Muscle layer of colon (tissue), 2 donors: ENCODE measurements at regions not wholly inside any gene's neighbourhood (a gene's known extent, or its start where the extent isn't known, plus 50 kb on each side); places are given as distances from the start of the nearest gene placed in this dataset.
"Not testable (repeated sequence)": the region's sequence is repeated elsewhere in the genome, so short reads cannot be mapped to it uniquely, and the experiment has no call there.

Source experiments
- H3K27ac ChIP-seq: one replicate; pipeline ENCODE4 v1.7.0; 2013; ENCODE audit warnings: low read depth, mild to moderate bottlenecking, low read length, moderate library complexity
- H3K27me3 ChIP-seq, 2 donors: one replicate each; pipeline ENCODE4 v1.7.0; 2013; ENCODE audit warnings: low read length in 2 of 2, mild to moderate bottlenecking in 2 of 2; ENCODE audit not compliant: insufficient read depth in 2 of 2, control insufficient read depth in 1 of 2
- H3K36me3 ChIP-seq: one replicate; pipeline ENCODE4 v1.7.0; 2013; ENCODE audit warnings: mild to moderate bottlenecking, low read length; ENCODE audit not compliant: insufficient read depth
- H3K4me1 ChIP-seq: one replicate; pipeline ENCODE4 v1.7.0; 2013; ENCODE audit warnings: mild to moderate bottlenecking, low read length; ENCODE audit not compliant: insufficient read depth
- H3K4me3 ChIP-seq, 2 donors: one replicate each; pipeline ENCODE4 v1.7.0; 2013; ENCODE audit warnings: low read length in 2 of 2, low read depth in 1 of 2, mild to moderate bottlenecking in 1 of 2, moderate library complexity in 1 of 2
- H3K9ac ChIP-seq: one replicate; pipeline ENCODE4 v1.7.0; 2013; ENCODE audit warnings: low read length
- H3K9me3 ChIP-seq: one replicate; pipeline ENCODE4 v1.7.0; 2013; ENCODE audit warnings: mild to moderate bottlenecking, low read length
- donor health status: abdominal sarcoma.
- donor health status: Adenocarcinoma of cecum.

- Histone ChIP-seq H3K9ac (no peak overlapping the region), H3K9me3 (no peaks in the 10 kb centered on the region), H3K36me3 (no peaks in the 10 kb centered on the region), H3K27ac (no peak overlapping the region), H3K4me3 (no peak overlapping the region), H3K27me3 (no peaks in the 10 kb centered on the region), H3K4me1 (no peaks in the 10 kb centered on the region)
Measured at GRCh38 chr21:28311411-28312190, 681.1 kb downstream of the LTN1 start.

DNA sequence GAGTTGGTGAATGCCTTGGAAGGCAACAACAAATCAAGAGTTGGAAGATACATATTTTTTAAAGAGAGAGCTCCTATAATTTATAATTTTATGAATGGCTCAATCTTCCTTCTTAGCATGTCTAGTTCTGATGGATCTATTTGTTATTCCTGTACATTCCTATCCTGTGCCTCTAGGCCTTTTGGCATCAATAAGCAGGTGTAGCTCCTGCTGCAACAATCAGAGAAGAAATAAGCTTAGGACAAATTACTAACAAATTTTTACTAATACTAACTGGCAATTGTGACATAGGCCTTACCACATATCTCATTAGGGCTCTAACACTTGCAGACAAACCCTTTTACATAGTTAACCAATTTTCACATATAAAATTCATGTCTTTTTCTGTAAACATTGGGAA lies 682.0 kb downstream of the LTN1 start:
- no peaks in the 10 kb centered on the region for H3K27me3 ChIP-seq
- H3K36me3 ChIP-seq = no peaks in the 10 kb centered on the region
- no peak overlapping the region for H3K9ac ChIP-seq
- H3K9me3 ChIP-seq = no peaks in the 10 kb centered on the region
- H3K4me3 ChIP-seq = no peak overlapping the region
- no peak overlapping the region for H3K27ac ChIP-seq
- no peaks in the 10 kb centered on the region for H3K4me1 ChIP-seq

- Histone ChIP-seq H3K4me1 (no peaks in the 10 kb centered on the region), H3K9me3 (no peaks in the 10 kb centered on the region), H3K27ac (no peak overlapping the region)
Measured at GRCh38 chr21:28310171-28310685, 682.4 kb downstream of the LTN1 start.

DNA sequence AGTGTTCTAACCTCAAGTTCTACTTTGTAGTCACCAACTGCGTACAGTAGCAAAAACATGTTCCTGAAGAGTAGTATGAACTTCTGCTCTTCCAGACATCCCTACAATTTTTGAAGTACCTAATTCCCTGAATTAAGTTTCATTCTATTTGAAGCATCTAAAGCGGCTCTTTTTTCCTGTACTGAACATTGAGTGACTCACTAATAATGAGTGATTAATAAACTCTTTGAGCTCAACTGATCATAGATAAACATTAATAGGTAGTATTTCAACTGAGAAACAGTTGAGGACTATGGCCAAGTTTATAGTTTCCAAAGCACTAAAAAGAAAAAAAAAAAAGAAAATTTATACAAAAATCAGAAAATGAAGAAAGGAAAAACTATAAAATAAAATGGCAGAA lies 683.1 kb downstream of the LTN1 start:
- Histone ChIP-seq H3K27me3 (no peaks in the 10 kb centered on the region), H3K4me1 (no peaks in the 10 kb centered on the region), H3K4me3 (no peak overlapping the region), H3K9me3 (no peaks in the 10 kb centered on the region), H3K9ac (no peak overlapping the region), H3K36me3 (no peaks in the 10 kb centered on the region), H3K27ac (no peak overlapping the region)

More at GRCh38 chr21:28310171-28310685, 682.4 kb downstream of the LTN1 start:
- Histone ChIP-seq H3K36me3 (no peaks in the 10 kb centered on the region), H3K4me3 (no peak overlapping the region), H3K27me3 (no peaks in the 10 kb centered on the region), H3K9ac (no peak overlapping the region)

- Histone ChIP-seq H3K4me3 (no peak overlapping the region), H3K36me3 (no peaks in the 10 kb centered on the region), H3K4me1 (no peaks in the 10 kb centered on the region), H3K9ac (no peak overlapping the region), H3K27me3 (no peaks in the 10 kb centered on the region), H3K9me3 (no peaks in the 10 kb centered on the region), H3K27ac (no peak overlapping the region)
Measured at GRCh38 chr21:28308516-28308915, 684.2 kb downstream of the LTN1 start.

GRCh38 chr21:28299946-28300345 lies 692.7 kb downstream of the LTN1 start:
- no peak overlapping the region for H3K4me3 ChIP-seq
- no peaks in the 10 kb centered on the region for H3K4me1 ChIP-seq
- H3K27me3 ChIP-seq = no peaks in the 10 kb centered on the region
- H3K27ac ChIP-seq = no peak overlapping the region
- no peaks in the 10 kb centered on the region for H3K9me3 ChIP-seq
- H3K36me3 ChIP-seq = no peaks in the 10 kb centered on the region
- no peak overlapping the region for H3K9ac ChIP-seq

DNA sequence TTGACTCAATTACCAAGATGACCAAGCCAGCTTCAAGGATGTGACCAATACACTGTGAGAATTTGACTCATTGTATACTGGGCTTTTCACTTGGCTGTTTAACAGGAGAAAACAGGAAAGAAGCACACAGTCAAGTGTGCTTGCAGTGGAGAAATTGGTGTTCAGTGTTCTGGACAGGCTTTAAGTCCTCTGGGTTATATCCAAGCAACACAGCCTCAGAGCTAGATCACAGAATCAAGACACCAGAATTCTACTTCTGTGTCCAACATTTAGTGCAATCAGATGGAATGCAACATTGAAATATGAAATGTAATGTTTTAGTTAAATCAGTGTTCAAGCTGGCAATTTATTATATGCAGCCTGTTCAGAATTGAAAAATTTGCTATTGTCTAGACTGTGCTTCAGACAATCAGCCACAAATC lies 694.4 kb downstream of the LTN1 start:
- Histone ChIP-seq H3K9ac (no peak overlapping the region), H3K27me3 (no peaks in the 10 kb centered on the region), H3K36me3 (no peaks in the 10 kb centered on the region), H3K27ac (no peak overlapping the region), H3K4me1 (no peaks in the 10 kb centered on the region), H3K9me3 (no peaks in the 10 kb centered on the region), H3K4me3 (no peak overlapping the region)

DNA sequence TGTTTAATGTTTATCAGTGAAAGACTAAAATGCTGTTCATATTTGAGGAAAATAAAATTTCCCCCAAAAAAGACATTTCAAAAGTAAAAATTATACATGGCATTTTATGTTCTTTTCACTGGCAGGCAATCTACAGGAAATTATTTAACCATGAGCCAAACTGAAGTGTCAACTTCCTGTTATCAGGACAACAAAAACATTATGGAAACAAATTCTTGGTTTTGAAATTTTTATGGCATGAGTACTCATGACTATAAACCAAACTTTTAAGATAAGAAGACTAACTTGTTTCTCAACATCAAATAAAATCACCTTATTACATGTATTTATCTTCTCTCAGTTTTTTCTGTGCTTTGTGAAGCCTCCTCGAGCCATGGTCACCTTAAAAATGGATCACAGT lies 698.6 kb downstream of the LTN1 start:
- no peaks in the 10 kb centered on the region for H3K4me1 ChIP-seq
- no peaks in the 10 kb centered on the region for H3K9me3 ChIP-seq
- no peak overlapping the region for H3K9ac ChIP-seq
- no peak overlapping the region for H3K27ac ChIP-seq
- H3K4me3 ChIP-seq = no peak overlapping the region
- no peaks in the 10 kb centered on the region for H3K27me3 ChIP-seq
- H3K36me3 ChIP-seq = no peaks in the 10 kb centered on the region

DNA sequence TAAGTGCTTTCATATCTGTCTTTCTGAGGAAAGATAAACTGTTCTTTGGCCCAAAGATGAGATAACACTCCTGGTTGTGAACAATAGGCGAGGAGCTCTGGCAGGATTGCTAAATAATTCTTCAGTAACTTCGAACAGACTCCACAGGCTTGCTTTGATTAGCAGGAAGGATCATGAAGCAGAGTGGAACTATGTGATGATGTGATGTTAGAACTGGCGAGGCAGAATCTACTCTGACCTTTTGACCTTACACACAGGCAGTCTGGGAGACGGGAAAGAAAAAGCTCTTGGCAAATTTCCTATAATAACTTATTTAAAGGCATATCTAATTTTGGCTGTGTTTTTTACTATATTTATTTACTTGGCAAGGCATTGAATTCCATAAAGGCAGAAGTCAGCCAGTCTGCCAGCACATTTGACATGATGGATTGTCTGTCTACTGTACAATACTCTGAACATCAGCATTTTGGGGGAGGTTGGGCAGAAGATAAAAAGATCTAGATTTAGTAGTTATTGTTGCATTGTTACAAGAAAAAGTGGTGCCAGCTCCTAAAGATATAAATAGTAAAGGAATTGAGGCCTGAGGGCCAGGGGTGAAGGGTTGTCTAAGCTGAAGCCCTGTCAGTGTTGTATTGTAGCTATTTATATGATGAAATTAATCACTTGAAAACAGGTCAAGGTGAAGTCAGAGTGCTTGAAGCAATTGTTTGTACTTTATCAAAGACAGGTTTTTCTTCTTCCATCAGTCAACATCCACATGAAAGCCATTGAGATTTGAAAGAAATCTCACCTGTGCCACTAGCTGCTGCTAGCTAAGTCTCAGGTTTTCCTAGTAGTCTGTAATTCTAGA lies 708.8 kb downstream of the LTN1 start:
- Histone ChIP-seq H3K9ac (no peak overlapping the region), H3K9me3 (no peaks in the 10 kb centered on the region), H3K27me3 (no peaks in the 10 kb centered on the region), H3K27ac (no peak overlapping the region), H3K4me1 (peaks cover 4% of the 10 kb centered on the region), H3K36me3 (no peaks in the 10 kb centered on the region), H3K4me3 (no peak overlapping the region)

DNA sequence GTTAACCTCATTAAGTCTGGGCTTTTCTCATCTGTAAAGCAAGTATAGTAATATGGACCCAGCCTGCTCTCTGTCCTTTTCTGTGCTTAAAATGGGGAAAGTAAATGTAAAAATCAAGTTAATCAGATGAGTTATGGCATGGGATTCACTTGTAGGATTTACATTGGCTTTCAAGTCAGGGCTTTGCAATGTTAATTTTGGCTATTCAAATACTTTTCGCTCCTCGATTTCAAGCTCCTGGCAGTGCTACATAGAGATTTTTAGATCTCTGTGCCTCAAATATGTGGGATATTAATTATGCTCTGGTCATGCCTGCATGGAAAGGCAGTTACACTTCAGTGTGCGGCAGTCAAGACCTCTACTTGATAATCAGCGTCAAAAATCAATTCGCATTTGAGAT lies 709.8 kb downstream of the LTN1 start:
- no peaks in the 10 kb centered on the region for H3K9me3 ChIP-seq
- no peak overlapping the region for H3K9ac ChIP-seq
- H3K27me3 ChIP-seq = no peaks in the 10 kb centered on the region
- H3K4me1 ChIP-seq = peaks cover 4% of the 10 kb centered on the region
- no peaks in the 10 kb centered on the region for H3K36me3 ChIP-seq
- no peak overlapping the region for H3K27ac ChIP-seq
- no peak overlapping the region for H3K4me3 ChIP-seq

GRCh38 chr21:28281357-28281756 lies 711.3 kb downstream of the LTN1 start:
- H3K27me3 ChIP-seq, H3K4me3 ChIP-seq, H3K27ac ChIP-seq, H3K9me3 ChIP-seq, H3K4me1 ChIP-seq, H3K36me3 ChIP-seq, H3K9ac ChIP-seq: not testable (repeated sequence)
